K562 (cell line): ENCODE measurements at regions not wholly inside any gene's neighbourhood (a gene's known extent, or its start where the extent isn't known, plus 50 kb on each side); places are given as distances from the start of the nearest gene placed in this dataset.

Experiments used
- BHLHE40 ChIP-seq: IDR thresholded peaks from 2 replicates; pipeline ENCODE4 v1.6.1; 2011; ENCODE audit warnings: low read length, improper control_type of control experiment
- ESRRA ChIP-seq: fragments of 450-650 bp; IDR thresholded peaks from 2 replicates; pipeline ENCODE4 v1.6.1; 2014; ENCODE audit warnings: low read depth, mild to moderate bottlenecking, moderate library complexity, borderline replicate concordance
- GABPB2 ChIP-seq: fragments of 250-450 bp; sonication (Bioruptor Pico); conservative IDR thresholded peaks from 2 replicates; pipeline ENCODE4 v1.5.1; 2021; ENCODE audit warnings: mild to moderate bottlenecking
- HDAC6 ChIP-seq: IDR thresholded peaks from 2 replicates; pipeline ENCODE4 v1.6.1; 2012; ENCODE audit warnings: low read depth, mild to moderate bottlenecking, control low read depth, inconsistent platforms, low read length, moderate library complexity
- HNRNPK ChIP-seq: fragments of 200-400 bp; formaldehyde crosslinking; IDR thresholded peaks from one replicate; pipeline ENCODE4 v1.6.1; 2018; ENCODE audit warnings: mild to moderate bottlenecking, low read depth, low read length; ENCODE audit not compliant: poor library complexity, severe bottlenecking
- KHSRP ChIP-seq: fragments of 450-650 bp; IDR thresholded peaks from 2 replicates; pipeline ENCODE4 v1.6.1; 2017
- NCOA2 ChIP-seq, 2 experiments: fragments of 450-650 bp; IDR thresholded peaks; 2 replicates each; pipeline ENCODE4 v1.6.1; 2018; ENCODE audit warnings: mild to moderate bottlenecking in 2 of 2, moderate library complexity in 1 of 2; ENCODE audit not compliant: partially characterized antibody in 2 of 2
- NR2C1 ChIP-seq, 2 experiments: fragments of 450-650 bp; IDR thresholded peaks; 2 replicates each; pipeline ENCODE4 v1.6.1; 2017; ENCODE audit warnings: mild to moderate bottlenecking in 2 of 2, antibody characterized with exemption in 1 of 2, inconsistent platforms in 1 of 2, missing compliant biosample characterization in 1 of 2, missing genetic modification characterization in 1 of 2
- PTRF ChIP-seq: fragments of 450-650 bp; IDR thresholded peaks from 2 replicates; pipeline ENCODE4 v1.6.1; 2016; ENCODE audit warnings: mild to moderate bottlenecking, missing genetic modification characterization, missing compliant biosample characterization
- SIN3A ChIP-seq, 2 experiments: fragments of 150-350 bp in 1 of 2; IDR thresholded peaks; 2 replicates each; pipeline ENCODE4 v1.6.1; 2011 to 2016; ENCODE audit warnings: borderline replicate concordance in 2 of 2, low read depth in 2 of 2, low read length in 2 of 2, mild to moderate bottlenecking in 2 of 2, moderate library complexity in 2 of 2; ENCODE audit not compliant: control insufficient read depth in 1 of 2
- SLC30A9 ChIP-seq: fragments of 250-450 bp; sonication (Bioruptor Pico); IDR thresholded peaks from 2 replicates; pipeline ENCODE4 v1.8.0; 2022; ENCODE audit warnings: mild to moderate bottlenecking, moderate library complexity
- TEAD1 ChIP-seq, 2 experiments: fragments of 450-650 bp in 1 of 2; sonication (generic) in 1 of 2; formaldehyde crosslinking; IDR thresholded peaks; 2 replicates each; pipeline versions ENCODE4 v1.4.0 to v1.8.0; 2020 to 2022; ENCODE audit warnings: mild to moderate bottlenecking in 2 of 2, missing genetic modification reagents in 1 of 2
- ZBED1 ChIP-seq: IDR thresholded peaks from 2 replicates; pipeline ENCODE4 v1.6.1; 2014
- ZNF324 ChIP-seq: fragments of 250-450 bp; sonication (Bioruptor Pico); IDR thresholded peaks from 2 replicates; pipeline ENCODE4 v1.4.0; 2020; ENCODE audit warnings: mild to moderate bottlenecking
- TF ChIP-seq, protein P1 (sequence below): sonication (generic); formaldehyde crosslinking; IDR thresholded peaks from 2 replicates; pipeline ENCODE4 v1.8.0; 2022; ENCODE audit warnings: mild to moderate bottlenecking, missing genetic modification reagents
- TF ChIP-seq, protein P2 (sequence below): fragments of 250-450 bp; sonication (Bioruptor Pico); IDR thresholded peaks from 2 replicates; pipeline ENCODE4 v1.5.0; 2021; ENCODE audit warnings: mild to moderate bottlenecking, borderline replicate concordance
- TF ChIP-seq, protein P3 (sequence below), 2 experiments: fragments of 200-800 bp in 1 of 2; sonication (Bioruptor generic) in 1 of 2; sonication (generic) in 1 of 2; formaldehyde crosslinking in 1 of 2; IDR thresholded peaks in 1 of 2; conservative IDR thresholded peaks in 1 of 2; 2 replicates each; pipeline versions ENCODE4 v1.5.0 to v1.6.1; 2016 to 2020; ENCODE audit warnings: missing compliant biosample characterization in 1 of 2, missing genetic modification characterization in 1 of 2, missing genetic modification reagents in 1 of 2
- TF ChIP-seq, protein P4 (sequence below): fragments of 450-650 bp; IDR thresholded peaks from 2 replicates; pipeline ENCODE4 v1.6.1; 2016
- TF ChIP-seq, protein P5 (sequence below): fragments of 450-650 bp; IDR thresholded peaks from 2 replicates; pipeline ENCODE4 v1.6.1; 2016; ENCODE audit warnings: mild to moderate bottlenecking

DNA sequence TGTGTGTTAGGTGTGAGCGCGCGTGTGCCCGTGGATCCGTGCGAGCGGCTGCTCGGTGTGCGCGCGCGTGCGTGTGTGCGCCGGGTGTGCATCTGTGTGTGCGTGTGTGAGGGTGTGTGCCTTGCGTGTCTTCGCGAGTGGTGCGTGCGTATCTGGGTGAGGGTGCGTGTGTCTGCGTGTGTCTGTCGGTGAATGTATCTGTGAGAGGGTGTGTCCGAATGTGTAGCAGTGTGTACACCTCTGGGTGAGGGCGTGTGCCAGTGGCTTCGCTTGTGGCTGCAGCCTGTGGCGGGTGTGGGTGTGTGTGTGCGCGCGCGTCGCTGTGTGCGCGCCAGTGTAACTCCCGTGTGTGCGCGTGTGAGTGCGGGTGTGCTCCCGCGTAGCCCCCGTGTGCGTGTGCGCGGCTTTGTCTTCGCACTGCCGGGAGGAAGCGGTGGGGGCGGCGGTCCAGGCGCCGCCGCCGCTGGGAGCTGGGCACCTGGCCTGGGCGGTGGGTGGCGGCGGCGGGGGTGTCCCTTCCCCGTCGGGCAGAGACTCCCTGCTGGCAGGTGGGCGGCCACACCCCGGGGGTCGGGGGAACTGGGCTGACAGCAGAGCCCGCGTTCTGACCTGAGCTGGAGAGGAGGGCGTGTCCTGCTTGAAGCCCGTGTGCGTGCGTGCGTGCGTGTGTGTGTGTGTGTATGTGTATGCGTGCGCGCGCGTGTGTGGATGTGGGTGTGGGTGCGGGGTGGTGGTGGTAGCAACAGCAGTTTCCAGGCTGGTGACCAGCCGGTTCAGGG lies 61.3 kb upstream of the EPB41L1 start (continued):
- TF ChIP-seq NR2C1 (IDR thresholded peaks at IDR 0.05) (no peak), NR2C1 (tag; IDR thresholded peaks at IDR 0.05) (no peak), NCOA2 (IDR thresholded peaks at IDR 0.05; ENCODE audit: partially characterized antibody in 2 of 2) (no peak), HNRNPK (no peak), ZNF324 (CRISPR knock-in tag) (no peak), SLC30A9 (no peak), KHSRP (no peak), BHLHE40 (0 out of 2 replicates have a peak, but pooled peaks have one; percentile 3), TEAD1 (CRISPR knock-in tag; IDR thresholded peaks at IDR 0.05) (0 out of 4 replicates have a peak, but pooled peaks of 1 of the 2 experiments have one; percentile 18), SIN3A (IDR thresholded peaks at IDR 0.05; ENCODE audit: borderline replicate concordance in 2 of 2, control insufficient read depth in 1 of 2, low read depth in 2 of 2, low read length in 2 of 2) (no peak; a peak in 1 of 4 replicates), PTRF (tag) (no peak), ZBED1 (no peak), HDAC6 (no peak), ESRRA (no peak), GABPB2 (CRISPR knock-in tag) (no peak)
- TF ChIP-seq, protein P1, sequence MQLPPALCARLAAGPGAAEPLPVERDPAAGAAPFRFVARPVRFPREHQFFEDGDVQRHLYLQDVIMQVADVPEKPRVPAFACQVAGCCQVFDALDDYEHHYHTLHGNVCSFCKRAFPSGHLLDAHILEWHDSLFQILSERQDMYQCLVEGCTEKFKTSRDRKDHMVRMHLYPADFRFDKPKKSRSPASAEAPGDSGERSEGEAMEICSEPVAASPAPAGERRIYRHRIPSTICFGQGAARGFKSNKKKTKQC (CRISPR knock-in tag): no peak
- TF ChIP-seq, protein P2, sequence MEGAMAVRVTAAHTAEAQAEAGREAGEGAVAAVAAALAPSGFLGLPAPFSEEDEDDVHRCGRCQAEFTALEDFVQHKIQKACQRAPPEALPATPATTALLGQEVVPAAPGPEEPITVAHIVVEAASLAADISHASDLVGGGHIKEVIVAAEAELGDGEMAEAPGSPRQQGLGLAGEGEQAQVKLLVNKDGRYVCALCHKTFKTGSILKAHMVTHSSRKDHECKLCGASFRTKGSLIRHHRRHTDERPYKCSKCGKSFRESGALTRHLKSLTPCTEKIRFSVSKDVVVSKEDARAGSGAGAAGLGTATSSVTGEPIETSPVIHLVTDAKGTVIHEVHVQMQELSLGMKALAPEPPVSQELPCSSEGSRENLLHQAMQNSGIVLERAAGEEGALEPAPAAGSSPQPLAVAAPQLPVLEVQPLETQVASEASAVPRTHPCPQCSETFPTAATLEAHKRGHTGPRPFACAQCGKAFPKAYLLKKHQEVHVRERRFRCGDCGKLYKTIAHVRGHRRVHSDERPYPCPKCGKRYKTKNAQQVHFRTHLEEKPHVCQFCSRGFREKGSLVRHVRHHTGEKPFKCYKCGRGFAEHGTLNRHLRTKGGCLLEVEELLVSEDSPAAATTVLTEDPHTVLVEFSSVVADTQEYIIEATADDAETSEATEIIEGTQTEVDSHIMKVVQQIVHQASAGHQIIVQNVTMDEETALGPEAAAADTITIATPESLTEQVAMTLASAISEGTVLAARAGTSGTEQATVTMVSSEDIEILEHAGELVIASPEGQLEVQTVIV: no peak
- TF ChIP-seq, protein P3, sequence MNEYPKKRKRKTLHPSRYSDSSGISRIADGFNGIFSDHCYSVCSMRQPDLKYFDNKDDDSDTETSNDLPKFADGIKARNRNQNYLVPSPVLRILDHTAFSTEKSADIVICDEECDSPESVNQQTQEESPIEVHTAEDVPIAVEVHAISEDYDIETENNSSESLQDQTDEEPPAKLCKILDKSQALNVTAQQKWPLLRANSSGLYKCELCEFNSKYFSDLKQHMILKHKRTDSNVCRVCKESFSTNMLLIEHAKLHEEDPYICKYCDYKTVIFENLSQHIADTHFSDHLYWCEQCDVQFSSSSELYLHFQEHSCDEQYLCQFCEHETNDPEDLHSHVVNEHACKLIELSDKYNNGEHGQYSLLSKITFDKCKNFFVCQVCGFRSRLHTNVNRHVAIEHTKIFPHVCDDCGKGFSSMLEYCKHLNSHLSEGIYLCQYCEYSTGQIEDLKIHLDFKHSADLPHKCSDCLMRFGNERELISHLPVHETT (CRISPR knock-in tag; conservative IDR thresholded peaks at IDR 0.05 in 1 of 2, IDR thresholded peaks at IDR 0.05 in 1 of 2): peak in 1 of 2 experiments; percentile 71; a peak in 1 of 4 replicates
- TF ChIP-seq, protein P4, sequence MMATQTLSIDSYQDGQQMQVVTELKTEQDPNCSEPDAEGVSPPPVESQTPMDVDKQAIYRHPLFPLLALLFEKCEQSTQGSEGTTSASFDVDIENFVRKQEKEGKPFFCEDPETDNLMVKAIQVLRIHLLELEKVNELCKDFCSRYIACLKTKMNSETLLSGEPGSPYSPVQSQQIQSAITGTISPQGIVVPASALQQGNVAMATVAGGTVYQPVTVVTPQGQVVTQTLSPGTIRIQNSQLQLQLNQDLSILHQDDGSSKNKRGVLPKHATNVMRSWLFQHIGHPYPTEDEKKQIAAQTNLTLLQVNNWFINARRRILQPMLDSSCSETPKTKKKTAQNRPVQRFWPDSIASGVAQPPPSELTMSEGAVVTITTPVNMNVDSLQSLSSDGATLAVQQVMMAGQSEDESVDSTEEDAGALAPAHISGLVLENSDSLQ: no peak
- TF ChIP-seq, protein P5, sequence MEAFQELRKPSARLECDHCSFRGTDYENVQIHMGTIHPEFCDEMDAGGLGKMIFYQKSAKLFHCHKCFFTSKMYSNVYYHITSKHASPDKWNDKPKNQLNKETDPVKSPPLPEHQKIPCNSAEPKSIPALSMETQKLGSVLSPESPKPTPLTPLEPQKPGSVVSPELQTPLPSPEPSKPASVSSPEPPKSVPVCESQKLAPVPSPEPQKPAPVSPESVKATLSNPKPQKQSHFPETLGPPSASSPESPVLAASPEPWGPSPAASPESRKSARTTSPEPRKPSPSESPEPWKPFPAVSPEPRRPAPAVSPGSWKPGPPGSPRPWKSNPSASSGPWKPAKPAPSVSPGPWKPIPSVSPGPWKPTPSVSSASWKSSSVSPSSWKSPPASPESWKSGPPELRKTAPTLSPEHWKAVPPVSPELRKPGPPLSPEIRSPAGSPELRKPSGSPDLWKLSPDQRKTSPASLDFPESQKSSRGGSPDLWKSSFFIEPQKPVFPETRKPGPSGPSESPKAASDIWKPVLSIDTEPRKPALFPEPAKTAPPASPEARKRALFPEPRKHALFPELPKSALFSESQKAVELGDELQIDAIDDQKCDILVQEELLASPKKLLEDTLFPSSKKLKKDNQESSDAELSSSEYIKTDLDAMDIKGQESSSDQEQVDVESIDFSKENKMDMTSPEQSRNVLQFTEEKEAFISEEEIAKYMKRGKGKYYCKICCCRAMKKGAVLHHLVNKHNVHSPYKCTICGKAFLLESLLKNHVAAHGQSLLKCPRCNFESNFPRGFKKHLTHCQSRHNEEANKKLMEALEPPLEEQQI: no peak
